Memory B cell (primary cell): ENCODE measurements at regions not wholly inside any gene's neighbourhood (a gene's known extent, or its start where the extent isn't known, plus 50 kb on each side); places are given as distances from the start of the nearest gene placed in this dataset.

ENCODE experiments used
- ATAC-seq: fragments of 150-1000 bp; cut with Tn5 transposase; 2 replicates; pipeline ENCODE4 v1.10.0; 2021; ENCODE audit warnings: low read depth, mild to moderate bottlenecking, moderate library complexity
- DNase-seq, 2 donors: peaks; one replicate each; pipeline ENCODE4 v3.0.0; 2022; ENCODE audit warnings: low spot score in 2 of 2
- H3K27ac Mint-ChIP-seq: one replicate; pipeline ENCODE4 v1.8.0; 2022; ENCODE audit warnings: mild to moderate bottlenecking, moderate library complexity, mixed read lengths
- H3K27me3 Mint-ChIP-seq: one replicate; pipeline ENCODE4 v1.8.0; 2022; ENCODE audit warnings: mixed read lengths
- H3K36me3 Mint-ChIP-seq: one replicate; pipeline ENCODE4 v1.8.0; 2022; ENCODE audit warnings: mild to moderate bottlenecking, mixed read lengths
- H3K4me1 Mint-ChIP-seq: one replicate; pipeline ENCODE4 v1.8.0; 2022; ENCODE audit warnings: mixed read lengths
- H3K4me3 Mint-ChIP-seq: one replicate; pipeline ENCODE4 v1.8.0; 2022; ENCODE audit warnings: mild to moderate bottlenecking, moderate library complexity, mixed read lengths
- H3K9me3 Mint-ChIP-seq: one replicate; pipeline ENCODE4 v1.8.0; 2022; ENCODE audit warnings: mixed read lengths

DNA sequence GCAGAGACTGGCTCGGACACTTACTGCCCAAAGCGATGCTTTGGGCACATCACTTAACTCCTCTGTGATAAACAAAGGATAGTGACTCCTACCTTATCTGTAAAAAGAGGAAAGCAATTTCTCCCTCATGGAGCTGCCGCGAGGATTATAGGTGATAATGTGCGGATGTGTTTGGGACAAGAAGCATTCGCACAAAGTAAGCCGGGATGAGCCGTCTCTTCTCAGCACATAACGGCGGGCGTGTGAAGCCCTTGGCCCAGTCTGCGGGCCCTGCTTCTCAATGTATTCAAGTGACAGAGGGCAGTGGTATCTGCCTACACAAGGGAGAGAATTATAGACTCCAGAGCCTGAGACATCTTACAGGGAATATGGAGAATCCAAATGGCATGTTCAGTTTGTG lies 550.3 kb upstream of the CPEB2 start:
- ATAC-seq (no peak), DNase-seq (no peak)
- no peaks in the 10 kb centered on the region for H3K9me3 Mint-ChIP-seq
- no peaks in the 10 kb centered on the region for H3K27me3 Mint-ChIP-seq
- H3K36me3 Mint-ChIP-seq = no peaks in the 10 kb centered on the region
- H3K4me3 Mint-ChIP-seq = no peak overlapping the region
- no peak overlapping the region for H3K27ac Mint-ChIP-seq
- H3K4me1 Mint-ChIP-seq = no peaks in the 10 kb centered on the region

DNA sequence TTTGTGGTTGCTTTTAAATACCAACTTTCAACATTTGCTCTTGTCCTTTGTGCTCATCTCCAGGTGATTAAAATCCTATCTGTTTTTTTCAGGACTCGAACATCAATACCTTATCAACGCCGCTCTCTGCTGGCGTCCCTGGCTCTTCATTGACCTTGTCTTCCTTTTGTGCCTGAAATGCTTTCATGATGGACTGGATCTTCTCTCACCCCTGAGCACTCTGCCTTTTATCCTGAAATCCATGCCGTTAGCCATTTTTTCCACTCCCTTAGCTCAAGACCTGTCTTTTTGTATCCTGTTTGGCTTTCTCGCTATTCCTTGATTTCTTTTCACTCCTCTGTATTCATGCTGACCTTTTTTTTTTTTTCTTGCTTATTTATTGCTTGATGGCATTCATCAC lies 549.5 kb upstream of the CPEB2 start:
- ATAC-seq (no peak), DNase-seq (no peak)
- Mint-ChIP-seq H3K36me3 (no peaks in the 10 kb centered on the region), H3K27me3 (no peaks in the 10 kb centered on the region), H3K27ac (no peak overlapping the region), H3K4me3 (no peak overlapping the region), H3K4me1 (no peaks in the 10 kb centered on the region), H3K9me3 (no peaks in the 10 kb centered on the region)

DNA sequence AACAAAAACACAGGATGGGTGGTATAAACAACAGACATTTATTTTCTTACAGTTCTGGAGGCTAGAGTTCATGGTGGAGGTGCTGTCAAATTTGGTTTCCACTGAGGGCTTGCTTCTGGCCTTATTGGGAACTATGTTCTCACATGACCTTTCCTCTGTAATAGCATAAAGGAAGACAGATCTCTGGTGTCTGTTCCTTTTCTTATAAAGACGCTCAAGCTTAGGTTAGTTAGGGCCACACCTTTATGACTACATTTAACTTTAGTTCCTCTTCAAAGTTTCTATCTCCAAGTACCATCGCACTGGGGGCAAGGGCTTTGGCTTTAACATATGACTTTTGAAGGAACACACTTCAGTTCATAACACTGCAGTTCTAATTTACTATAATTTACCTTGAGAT lies 543.8 kb upstream of the CPEB2 start:
- H3K27me3 Mint-ChIP-seq = no peaks in the 10 kb centered on the region
- peaks cover 6% of the 10 kb centered on the region for H3K9me3 Mint-ChIP-seq
- H3K4me1 Mint-ChIP-seq = peaks cover 8% of the 10 kb centered on the region
- peak; percentile 52 for ATAC-seq
- H3K27ac Mint-ChIP-seq = peak overlapping the region; percentile 80
- H3K4me3 Mint-ChIP-seq = no peak overlapping the region
- H3K36me3 Mint-ChIP-seq = no peaks in the 10 kb centered on the region
- no peak for DNase-seq

DNA sequence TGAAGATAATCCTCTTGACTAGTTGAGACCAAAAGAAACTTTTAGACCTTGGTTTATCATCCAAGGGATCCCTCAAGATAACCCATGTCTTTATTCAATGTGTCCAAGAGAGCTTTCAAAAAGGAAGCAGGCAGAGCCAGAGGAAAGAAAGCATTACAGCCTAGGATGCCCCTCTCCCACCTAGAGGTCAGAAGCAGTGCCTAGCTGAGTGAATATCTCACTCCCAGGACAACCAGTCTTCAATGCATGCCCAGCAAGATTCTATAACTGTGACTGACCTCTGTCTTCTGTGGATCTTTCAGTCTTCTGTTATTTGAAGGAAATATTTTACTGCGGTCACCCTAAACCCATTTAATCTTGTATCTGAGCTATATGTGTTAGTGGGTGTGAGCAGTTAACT lies 537.2 kb upstream of the CPEB2 start:
- peaks cover 6% of the 10 kb centered on the region for H3K9me3 Mint-ChIP-seq
- ATAC-seq (no peak), DNase-seq (no peak)
- no peak overlapping the region for H3K27ac Mint-ChIP-seq
- no peaks in the 10 kb centered on the region for H3K36me3 Mint-ChIP-seq
- peaks cover 3% of the 10 kb centered on the region for H3K4me1 Mint-ChIP-seq
- H3K4me3 Mint-ChIP-seq = no peak overlapping the region
- H3K27me3 Mint-ChIP-seq = no peaks in the 10 kb centered on the region

DNA sequence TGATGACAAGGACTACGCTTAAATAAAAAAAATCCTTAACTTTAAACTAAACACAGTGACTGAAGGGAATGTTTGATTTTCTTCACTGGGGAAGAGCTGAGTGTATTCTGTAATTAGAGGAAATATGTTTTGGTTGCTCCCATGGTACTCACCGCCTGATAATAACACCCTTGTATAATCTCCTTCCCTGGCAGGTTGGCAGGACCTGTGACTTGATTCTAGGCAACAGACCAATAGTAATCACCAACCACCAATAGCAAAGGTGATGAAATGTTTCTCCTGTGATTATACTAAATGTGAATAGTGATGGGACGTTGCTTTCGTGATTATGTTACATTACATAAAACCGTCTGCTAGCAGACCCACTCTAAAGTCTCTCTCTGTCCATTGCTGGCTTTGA lies 536.8 kb upstream of the CPEB2 start:
- peaks cover 4% of the 10 kb centered on the region for H3K9me3 Mint-ChIP-seq

DNA sequence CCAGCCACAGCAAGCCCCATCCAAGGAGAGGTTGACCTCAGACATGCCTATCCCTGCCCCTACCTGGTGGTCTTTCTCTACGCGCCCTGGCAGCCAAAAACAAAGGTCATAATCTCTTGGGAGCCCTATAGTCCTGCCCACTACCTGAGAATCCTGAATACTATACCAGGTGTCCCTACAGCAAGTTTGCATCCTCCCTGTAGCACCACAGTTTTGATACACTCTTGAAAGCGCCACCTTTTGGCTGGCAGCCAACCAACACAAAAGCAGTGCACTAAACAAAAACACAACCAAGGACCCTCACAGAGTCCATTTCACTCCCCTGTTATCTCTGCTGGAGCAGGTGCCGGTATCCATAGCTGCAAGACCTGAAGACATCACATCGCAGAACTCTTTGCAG lies 523.8 kb upstream of the CPEB2 start:
- no peaks in the 10 kb centered on the region for H3K36me3 Mint-ChIP-seq
- no peaks in the 10 kb centered on the region for H3K4me1 Mint-ChIP-seq
- DNase-seq (no peak), ATAC-seq (no peak)
- no peak overlapping the region for H3K27ac Mint-ChIP-seq
- H3K27me3 Mint-ChIP-seq = peaks cover 7% of the 10 kb centered on the region
- H3K9me3 Mint-ChIP-seq = no peaks in the 10 kb centered on the region
- H3K4me3 Mint-ChIP-seq = no peak overlapping the region

More for the DNA sequence above, 536.8 kb upstream of the CPEB2 start:
- peaks cover under 1% of the 10 kb centered on the region for H3K4me1 Mint-ChIP-seq
- no peak overlapping the region for H3K27ac Mint-ChIP-seq
- H3K4me3 Mint-ChIP-seq = no peak overlapping the region
- ATAC-seq (no peak), DNase-seq (no peak)
- H3K36me3 Mint-ChIP-seq = no peaks in the 10 kb centered on the region
- no peaks in the 10 kb centered on the region for H3K27me3 Mint-ChIP-seq

DNA sequence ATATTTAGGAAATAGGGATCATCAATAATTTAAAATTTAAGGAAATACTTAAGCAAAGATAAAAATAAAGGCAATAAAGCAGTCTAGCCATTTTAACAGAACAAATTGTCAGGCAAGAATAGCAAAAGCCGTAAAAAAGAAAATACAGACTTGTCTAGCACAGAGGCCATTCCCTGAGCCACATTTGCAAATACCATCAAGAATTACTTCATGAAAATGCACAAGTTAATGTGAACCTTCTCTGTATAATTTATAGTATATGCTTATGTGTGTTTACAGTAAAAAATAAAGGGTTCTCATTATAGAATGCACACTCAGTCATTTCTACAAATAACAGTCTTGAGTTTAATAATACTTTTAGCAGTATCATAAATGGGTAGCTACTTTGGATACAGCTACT lies 505.9 kb upstream of the CPEB2 start:
- no peaks in the 10 kb centered on the region for H3K36me3 Mint-ChIP-seq
- DNase-seq (no peak), ATAC-seq (no peak)
- no peaks in the 10 kb centered on the region for H3K27me3 Mint-ChIP-seq
- H3K27ac Mint-ChIP-seq = no peak overlapping the region
- no peaks in the 10 kb centered on the region for H3K4me1 Mint-ChIP-seq
- H3K4me3 Mint-ChIP-seq = no peak overlapping the region
- H3K9me3 Mint-ChIP-seq = no peaks in the 10 kb centered on the region

DNA sequence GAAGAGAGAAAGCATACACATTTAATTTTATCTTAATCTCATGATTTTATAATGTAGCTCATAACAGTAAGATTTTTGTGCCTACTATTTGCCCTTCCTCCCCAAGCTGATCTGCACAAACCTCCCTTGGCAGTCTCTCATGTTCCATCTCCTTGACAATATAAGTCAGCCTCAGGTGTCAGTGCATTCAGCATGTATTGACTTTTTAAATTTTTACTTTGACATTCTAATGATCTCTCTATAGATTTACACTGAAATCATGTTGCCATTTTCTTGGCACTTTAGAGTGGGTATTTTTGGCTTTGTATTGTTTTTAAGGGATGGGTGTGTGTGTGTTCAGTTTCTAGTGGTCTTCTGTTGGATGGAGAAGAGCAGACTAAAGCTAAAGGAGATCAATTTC lies 505.3 kb upstream of the CPEB2 start:
- Mint-ChIP-seq H3K9me3 (no peaks in the 10 kb centered on the region), H3K36me3 (no peaks in the 10 kb centered on the region), H3K4me3 (no peak overlapping the region), H3K4me1 (no peaks in the 10 kb centered on the region), H3K27me3 (no peaks in the 10 kb centered on the region), H3K27ac (no peak overlapping the region)
- ATAC-seq (no peak), DNase-seq (no peak)

DNA sequence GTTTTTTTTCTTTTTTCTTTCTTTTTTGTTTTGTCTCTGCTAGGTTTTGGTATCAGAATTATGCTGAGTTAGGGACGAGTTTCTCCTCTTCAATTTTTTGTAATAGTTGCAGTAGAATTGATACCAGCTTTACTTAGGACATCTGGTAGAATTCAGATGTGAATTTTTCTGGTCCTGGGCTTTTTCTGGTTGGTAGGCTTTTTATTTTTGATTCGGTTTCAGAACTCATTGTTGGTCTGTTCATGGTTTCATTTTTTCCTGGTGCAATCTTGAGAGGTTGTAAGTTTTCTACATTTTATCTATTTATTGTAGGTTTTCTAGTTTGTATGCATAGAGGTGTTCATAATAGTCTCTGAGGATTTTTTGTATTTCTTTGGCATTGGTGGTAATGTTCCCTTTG lies 498.1 kb upstream of the CPEB2 start:
- no peaks in the 10 kb centered on the region for H3K27me3 Mint-ChIP-seq
- no peak overlapping the region for H3K27ac Mint-ChIP-seq
- no peaks in the 10 kb centered on the region for H3K4me1 Mint-ChIP-seq
- no peaks in the 10 kb centered on the region for H3K36me3 Mint-ChIP-seq
- DNase-seq (no peak), ATAC-seq (no peak)
- no peak overlapping the region for H3K4me3 Mint-ChIP-seq
- no peaks in the 10 kb centered on the region for H3K9me3 Mint-ChIP-seq

DNA sequence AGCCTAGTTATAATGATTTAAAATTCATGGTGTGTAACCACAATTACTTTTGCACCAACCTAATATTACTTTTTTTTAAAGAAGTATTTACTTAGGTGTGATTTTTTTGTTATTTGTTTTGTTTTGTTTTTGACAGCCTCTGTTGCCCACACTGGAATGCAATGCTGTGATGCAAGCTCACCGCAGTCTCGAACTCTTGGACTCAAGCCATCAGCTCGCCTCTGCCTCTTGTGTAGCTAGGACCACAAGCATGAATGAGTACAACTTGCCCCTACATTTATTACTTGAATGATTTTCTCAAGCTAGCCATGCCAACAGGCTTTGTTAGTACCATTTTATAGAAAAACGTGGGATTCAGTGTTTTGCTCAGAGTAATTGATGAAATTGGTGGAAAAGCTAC lies 488.8 kb upstream of the CPEB2 start:
- Mint-ChIP-seq H3K4me3 (no peak overlapping the region), H3K36me3 (no peaks in the 10 kb centered on the region), H3K9me3 (no peaks in the 10 kb centered on the region), H3K4me1 (peaks cover 2% of the 10 kb centered on the region), H3K27me3 (peaks cover 4% of the 10 kb centered on the region), H3K27ac (no peak overlapping the region)
- ATAC-seq (no peak), DNase-seq (no peak)

DNA sequence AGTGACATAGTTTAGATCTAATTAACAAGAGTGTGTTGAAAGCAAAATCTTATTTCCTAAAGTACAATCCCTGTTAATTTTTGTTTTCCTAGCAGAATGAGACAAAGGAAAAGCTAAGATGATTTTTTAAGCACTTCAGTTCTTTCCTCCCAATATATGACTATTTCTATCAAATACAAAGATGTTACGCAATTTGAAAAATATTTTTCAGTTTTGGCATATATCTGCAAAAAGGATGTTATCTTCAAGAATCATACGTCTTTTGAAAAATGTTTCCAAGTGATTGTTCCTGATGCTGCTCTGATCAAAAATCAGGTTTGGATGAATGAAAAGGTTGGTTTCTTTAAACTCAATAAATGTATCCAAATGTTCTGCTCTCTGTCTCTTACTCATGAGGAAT lies 486.7 kb upstream of the CPEB2 start:
- H3K27ac Mint-ChIP-seq = no peak overlapping the region
- H3K27me3 Mint-ChIP-seq = peaks cover 4% of the 10 kb centered on the region
- H3K9me3 Mint-ChIP-seq = no peaks in the 10 kb centered on the region
- H3K4me1 Mint-ChIP-seq = peaks cover 2% of the 10 kb centered on the region
- DNase-seq (no peak), ATAC-seq (no peak)
- H3K36me3 Mint-ChIP-seq = no peaks in the 10 kb centered on the region
- H3K4me3 Mint-ChIP-seq = no peak overlapping the region

DNA sequence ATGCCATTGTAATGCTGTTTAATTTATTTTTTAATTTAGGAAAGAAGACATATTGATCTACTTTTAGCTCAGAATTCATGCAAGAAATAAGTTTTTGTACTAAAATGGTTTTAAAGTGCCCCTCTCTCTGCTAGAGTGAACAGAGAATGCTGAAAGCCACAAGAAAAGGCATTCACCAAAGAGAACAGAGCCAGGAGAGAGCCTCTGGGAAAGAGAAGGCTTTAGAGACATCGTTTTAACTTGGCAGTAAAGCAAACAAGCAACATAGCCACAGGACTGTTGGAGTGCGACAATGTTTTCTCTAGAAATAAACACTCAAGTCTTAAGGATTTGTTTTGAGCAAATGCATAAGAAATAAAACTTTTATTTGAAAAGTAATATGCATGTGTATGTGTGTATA lies 484.1 kb upstream of the CPEB2 start:
- ATAC-seq = no peak
- Mint-ChIP-seq H3K27me3 (peaks cover 4% of the 10 kb centered on the region), H3K27ac (no peak overlapping the region), H3K9me3 (no peaks in the 10 kb centered on the region), H3K36me3 (no peaks in the 10 kb centered on the region), H3K4me3 (no peak overlapping the region), H3K4me1 (peaks cover 2% of the 10 kb centered on the region)
- no peak for DNase-seq

DNA sequence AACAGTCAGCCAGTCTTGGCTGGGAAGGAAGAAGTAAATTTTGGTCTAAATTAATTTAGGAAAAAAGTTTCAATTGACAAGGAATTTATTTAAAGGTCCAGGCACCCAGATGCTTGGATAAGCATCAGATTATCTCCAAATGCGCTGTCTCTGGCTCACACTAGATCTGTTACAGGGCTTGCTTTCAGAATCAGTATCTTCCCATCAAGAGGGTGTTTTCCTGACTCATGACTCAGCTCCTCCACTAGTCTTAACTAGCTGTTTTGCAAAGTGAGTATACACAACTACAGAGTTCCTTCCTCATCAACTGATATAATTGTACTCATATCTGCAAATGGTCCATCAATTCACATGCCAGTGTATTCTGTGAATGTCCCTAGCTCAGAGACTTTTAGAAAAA lies 482.1 kb upstream of the CPEB2 start:
- no peaks in the 10 kb centered on the region for H3K9me3 Mint-ChIP-seq
- no peak for DNase-seq
- no peaks in the 10 kb centered on the region for H3K27me3 Mint-ChIP-seq
- H3K36me3 Mint-ChIP-seq = no peaks in the 10 kb centered on the region
- H3K27ac Mint-ChIP-seq = no peak overlapping the region
- no peak for ATAC-seq
- H3K4me3 Mint-ChIP-seq = no peak overlapping the region
- peaks cover 2% of the 10 kb centered on the region for H3K4me1 Mint-ChIP-seq

DNA sequence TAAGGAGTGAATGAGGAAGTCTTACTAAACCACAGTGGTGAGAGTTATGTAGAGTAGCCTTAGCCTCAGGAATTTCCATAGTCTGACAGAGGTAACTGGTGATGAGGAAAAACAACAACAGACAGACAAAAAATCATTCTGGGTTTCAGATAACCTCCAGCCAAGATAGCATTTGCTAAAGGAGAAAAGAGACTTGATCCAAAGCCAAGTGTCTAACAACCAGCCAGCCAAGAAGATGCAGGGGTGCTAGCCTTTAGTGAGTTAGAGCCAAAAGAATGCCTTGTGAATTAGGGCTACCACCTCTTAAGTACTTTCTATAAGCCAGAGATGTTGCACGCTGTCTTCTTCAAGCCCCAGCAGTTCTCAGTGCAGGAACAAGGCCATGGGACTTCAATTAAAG lies 478.0 kb upstream of the CPEB2 start:
- no peaks in the 10 kb centered on the region for H3K36me3 Mint-ChIP-seq
- H3K27ac Mint-ChIP-seq = no peak overlapping the region
- no peaks in the 10 kb centered on the region for H3K27me3 Mint-ChIP-seq
- no peaks in the 10 kb centered on the region for H3K9me3 Mint-ChIP-seq
- no peaks in the 10 kb centered on the region for H3K4me1 Mint-ChIP-seq
- no peak overlapping the region for H3K4me3 Mint-ChIP-seq
- ATAC-seq = no peak
- DNase-seq = no peak

DNA sequence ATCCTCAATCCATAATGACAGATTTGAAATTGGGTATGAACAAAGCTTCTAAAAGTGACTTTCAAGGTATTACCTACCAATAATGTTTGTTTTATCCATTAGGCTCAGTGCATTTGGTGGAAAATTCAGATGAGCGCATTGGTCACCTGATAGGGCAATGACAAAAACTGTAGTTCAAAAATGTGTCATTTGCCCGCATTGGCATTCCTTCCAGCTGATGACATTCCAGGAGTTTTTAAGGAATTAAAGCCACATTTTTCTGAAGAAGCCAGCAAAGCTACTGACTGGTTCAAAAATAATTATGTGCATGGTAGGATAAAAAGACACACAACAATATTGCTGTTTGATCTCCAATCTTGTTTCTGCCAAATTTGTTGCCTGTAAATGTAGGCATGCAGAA lies 473.4 kb upstream of the CPEB2 start:
- H3K27me3 Mint-ChIP-seq = no peaks in the 10 kb centered on the region
- no peak overlapping the region for H3K4me3 Mint-ChIP-seq
- no peaks in the 10 kb centered on the region for H3K9me3 Mint-ChIP-seq
- no peaks in the 10 kb centered on the region for H3K36me3 Mint-ChIP-seq
- H3K4me1 Mint-ChIP-seq = peaks cover 2% of the 10 kb centered on the region
- H3K27ac Mint-ChIP-seq = no peak overlapping the region
- DNase-seq = no peak
- ATAC-seq = no peak

DNA sequence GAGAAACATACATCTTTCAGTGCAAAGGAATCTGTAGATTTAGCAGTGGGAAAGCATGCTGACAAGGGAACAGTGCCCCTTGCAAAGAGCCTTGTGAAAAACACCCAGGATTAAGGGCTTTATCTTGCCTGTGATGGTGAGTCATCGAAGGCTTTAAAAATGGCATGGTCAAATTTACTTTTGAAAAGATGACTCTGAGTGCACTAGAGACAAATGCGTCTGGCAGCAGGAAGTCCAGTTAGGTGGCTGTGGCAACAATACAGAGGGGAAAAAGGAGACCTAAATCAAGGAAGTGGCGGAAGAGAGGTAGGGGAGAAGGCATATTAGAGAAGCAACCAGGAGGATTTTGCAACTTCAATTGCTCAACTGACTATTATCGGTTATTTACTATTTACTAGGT lies 472.6 kb upstream of the CPEB2 start:
- no peak for ATAC-seq

More for the DNA sequence above, 472.6 kb upstream of the CPEB2 start:
- DNase-seq = no peak
- Mint-ChIP-seq H3K27me3 (no peaks in the 10 kb centered on the region), H3K4me1 (peaks cover 2% of the 10 kb centered on the region), H3K9me3 (no peaks in the 10 kb centered on the region), H3K4me3 (no peak overlapping the region), H3K36me3 (no peaks in the 10 kb centered on the region), H3K27ac (no peak overlapping the region)
